Stimulated activated CD8-positive, alpha-beta memory T cell treated with anti-CD3 and anti-CD28 coated beads, Interleukin-2, amount 100 ng/mL, for 1 hour (primary cell): ENCODE measurements at regions not wholly inside any gene's neighbourhood (a gene's known extent, or its start where the extent isn't known, plus 50 kb on each side); places are given as distances from the start of the nearest gene placed in this dataset.
"Not testable (repeated sequence)": the region's sequence is repeated elsewhere in the genome, so short reads cannot be mapped to it uniquely, and the experiment has no call there.

ENCODE experiments used
- DNase-seq, 2 donors: peaks; one replicate each; pipeline ENCODE4 v3.0.0-alpha.2; 2020; ENCODE audit warnings: low read depth in 2 of 2

- no peak for DNase-seq
Measured at GRCh38 chr15:62854420-62855084, 188.0 kb upstream of the TPM1 start.

GRCh38 chr15:62855085-62855476, 187.5 kb upstream of the TPM1 start:
- DNase-seq = no peak

GRCh38 chr15:62856466-62857246, 185.9 kb upstream of the TPM1 start:
- no peak for DNase-seq

GRCh38 chr15:62857411-62857853, 185.1 kb upstream of the TPM1 start:
- no peak for DNase-seq

- no peak for DNase-seq
Measured at GRCh38 chr15:62858343-62858742, 184.2 kb upstream of the TPM1 start.

GRCh38 chr15:62862717-62863116, 179.8 kb upstream of the TPM1 start:
- no peak for DNase-seq

- DNase-seq = no peak
Measured at GRCh38 chr15:62866366-62866765, 176.2 kb upstream of the TPM1 start.

- no peak for DNase-seq
Measured at GRCh38 chr15:62867844-62868243, 174.7 kb upstream of the TPM1 start.

- DNase-seq = no peak
Measured at GRCh38 chr15:62868507-62868906, 174.0 kb upstream of the TPM1 start.

- no peak for DNase-seq
Measured at GRCh38 chr15:62869116-62869515, 173.4 kb upstream of the TPM1 start.

- no peak for DNase-seq
Measured at GRCh38 chr15:62870216-62870615, 172.3 kb upstream of the TPM1 start.

GRCh38 chr15:62870701-62871100, 171.8 kb upstream of the TPM1 start:
- DNase-seq = not testable (repeated sequence)

GRCh38 chr15:62873203-62873602, 169.3 kb upstream of the TPM1 start:
- no peak for DNase-seq

GRCh38 chr15:62874064-62874463, 168.5 kb upstream of the TPM1 start:
- DNase-seq = no peak

GRCh38 chr15:62874959-62875625, 167.5 kb upstream of the TPM1 start:
- no peak for DNase-seq

- DNase-seq = no peak
Measured at GRCh38 chr15:62875626-62876021, 166.9 kb upstream of the TPM1 start.

GRCh38 chr15:62877276-62877857, 165.2 kb upstream of the TPM1 start:
- DNase-seq = no peak

- no peak for DNase-seq
Measured at GRCh38 chr15:62878070-62878469, 164.5 kb upstream of the TPM1 start.

GRCh38 chr15:62879770-62880169, 162.8 kb upstream of the TPM1 start:
- no peak for DNase-seq

- DNase-seq = no peak
Measured at GRCh38 chr15:62880278-62880677, 162.3 kb upstream of the TPM1 start.

- no peak for DNase-seq
Measured at GRCh38 chr15:62881056-62881455, 161.5 kb upstream of the TPM1 start.

- DNase-seq = no peak
Measured at GRCh38 chr15:62883938-62884479, 158.5 kb upstream of the TPM1 start.
